Subcutaneous abdominal adipose tissue (tissue), 5 donors: ENCODE measurements at regions not wholly inside any gene's neighbourhood (a gene's known extent, or its start where the extent isn't known, plus 50 kb on each side); places are given as distances from the start of the nearest gene placed in this dataset.

Experiments
- H3K27ac ChIP-seq: one replicate; pipeline ENCODE4 v1.7.0; 2013; ENCODE audit warnings: low read depth, mild to moderate bottlenecking, inconsistent platforms, low read length, moderate library complexity
- H3K27me3 ChIP-seq, 5 donors: one replicate each; pipeline ENCODE4 v1.7.0; 2013; ENCODE audit warnings: low read length in 5 of 5, inconsistent platforms in 1 of 5; ENCODE audit not compliant: control insufficient read depth in 5 of 5, insufficient read depth in 4 of 5
- H3K36me3 ChIP-seq, 5 donors: one replicate each; pipeline ENCODE4 v1.7.0; 2013; ENCODE audit warnings: low read length in 5 of 5; ENCODE audit not compliant: control insufficient read depth in 5 of 5, insufficient read depth in 5 of 5
- H3K4me1 ChIP-seq, 5 donors: one replicate each; pipeline ENCODE4 v1.7.0; 2013; ENCODE audit warnings: low read length in 5 of 5, mild to moderate bottlenecking in 3 of 5, moderate library complexity in 1 of 5; ENCODE audit not compliant: control insufficient read depth in 5 of 5, insufficient read depth in 5 of 5
- H3K4me3 ChIP-seq, 5 donors: one replicate each; pipeline ENCODE4 v1.7.0; 2013; ENCODE audit warnings: low read length in 5 of 5, low read depth in 1 of 5
- H3K9ac ChIP-seq, 5 donors: one replicate each; pipeline ENCODE4 v1.7.0; 2013; ENCODE audit warnings: low read length in 5 of 5, mild to moderate bottlenecking in 4 of 5, moderate library complexity in 3 of 5
- H3K9me3 ChIP-seq, 5 donors: one replicate each; pipeline ENCODE4 v1.7.0; 2013; ENCODE audit warnings: low read length in 5 of 5; ENCODE audit not compliant: control insufficient read depth in 5 of 5
- donor health status: healthy.
- donor health status: healthy.
- donor health status: healthy.
- donor health status: healthy.
- donor health status: healthy.

GRCh38 chr12:127278351-127278750 lies 988.6 kb upstream of the TMEM132C start:
- Histone ChIP-seq H3K27ac (no peak overlapping the region), H3K27me3 (peaks cover 0 to 7% (median 3%) of the 10 kb centered on the region in 5 donors)

GRCh38 chr12:127280393-127281275 lies 986.3 kb upstream of the TMEM132C start:
- no peak overlapping the region for H3K4me3 ChIP-seq
- H3K27ac ChIP-seq, result no peak overlapping the region
- no peaks in the 10 kb centered on the region for H3K36me3 ChIP-seq
- H3K9me3 ChIP-seq, result no peaks in the 10 kb centered on the region
- H3K9ac ChIP-seq, result no peak overlapping the region
- peaks cover 0 to 3% (median 0%) of the 10 kb centered on the region in 5 donors for H3K4me1 ChIP-seq
- peaks cover 0 to 7% (median 3%) of the 10 kb centered on the region in 5 donors for H3K27me3 ChIP-seq

More at GRCh38 chr12:127278351-127278750, 988.6 kb upstream of the TMEM132C start:
- H3K36me3 ChIP-seq, result no peaks in the 10 kb centered on the region
- peaks cover 0 to 3% (median 0%) of the 10 kb centered on the region in 5 donors for H3K4me1 ChIP-seq
- no peak overlapping the region for H3K9ac ChIP-seq
- no peaks in the 10 kb centered on the region for H3K9me3 ChIP-seq
- H3K4me3 ChIP-seq, result no peak overlapping the region

- no peak overlapping the region for H3K9ac ChIP-seq
- H3K4me3 ChIP-seq, result no peak overlapping the region
- H3K9me3 ChIP-seq, result no peaks in the 10 kb centered on the region
- no peak overlapping the region for H3K27ac ChIP-seq
- no peaks in the 10 kb centered on the region for H3K36me3 ChIP-seq
- H3K4me1 ChIP-seq, result peaks cover 0 to 3% (median 0%) of the 10 kb centered on the region in 5 donors
- peaks cover 0 to 5% (median 3%) of the 10 kb centered on the region in 5 donors for H3K27me3 ChIP-seq
These were observed 984.0 kb upstream of the TMEM132C start for GRCh38 chr12:127282786-127283565.

- Histone ChIP-seq H3K9me3 (no peaks in the 10 kb centered on the region), H3K4me1 (peaks cover 0 to 3% (median 0%) of the 10 kb centered on the region in 5 donors), H3K4me3 (no peak overlapping the region), H3K9ac (no peak overlapping the region), H3K27ac (no peak overlapping the region), H3K27me3 (peaks cover 0 to 4% (median 3%) of the 10 kb centered on the region in 5 donors), H3K36me3 (no peaks in the 10 kb centered on the region)
These were observed 982.9 kb upstream of the TMEM132C start for GRCh38 chr12:127284021-127284420.

GRCh38 chr12:127284870-127285431 lies 982.0 kb upstream of the TMEM132C start:
- Histone ChIP-seq H3K27ac (no peak overlapping the region), H3K4me1 (peaks cover 0 to 3% (median 0%) of the 10 kb centered on the region in 5 donors), H3K27me3 (peaks cover 0 to 2% (median 0%) of the 10 kb centered on the region in 5 donors), H3K9ac (no peak overlapping the region), H3K4me3 (no peak overlapping the region), H3K9me3 (no peaks in the 10 kb centered on the region), H3K36me3 (no peaks in the 10 kb centered on the region)

GRCh38 chr12:127286281-127286680 lies 980.7 kb upstream of the TMEM132C start:
- Histone ChIP-seq H3K27me3 (peaks cover 0 to 2% (median 0%) of the 10 kb centered on the region in 5 donors), H3K36me3 (no peaks in the 10 kb centered on the region)

GRCh38 chr12:127287256-127287655 lies 979.7 kb upstream of the TMEM132C start:
- peaks cover 0 to 3% (median 0%) of the 10 kb centered on the region in 5 donors for H3K4me1 ChIP-seq
- no peaks in the 10 kb centered on the region for H3K9me3 ChIP-seq
- H3K27ac ChIP-seq, result no peak overlapping the region
- H3K9ac ChIP-seq, result no peak overlapping the region
- peaks cover 0 to 2% (median 0%) of the 10 kb centered on the region in 5 donors for H3K27me3 ChIP-seq
- H3K36me3 ChIP-seq, result no peaks in the 10 kb centered on the region
- no peak overlapping the region for H3K4me3 ChIP-seq

More at GRCh38 chr12:127286281-127286680, 980.7 kb upstream of the TMEM132C start:
- H3K9ac ChIP-seq, result no peak overlapping the region
- no peaks in the 10 kb centered on the region for H3K9me3 ChIP-seq
- H3K4me1 ChIP-seq, result peaks cover 0 to 3% (median 0%) of the 10 kb centered on the region in 5 donors
- no peak overlapping the region for H3K27ac ChIP-seq
- H3K4me3 ChIP-seq, result no peak overlapping the region

- peaks cover 0 to 2% (median 0%) of the 10 kb centered on the region in 5 donors for H3K4me1 ChIP-seq
- no peak overlapping the region for H3K27ac ChIP-seq
- no peak overlapping the region for H3K9ac ChIP-seq
- no peaks in the 10 kb centered on the region for H3K9me3 ChIP-seq
- no peak overlapping the region for H3K4me3 ChIP-seq
- H3K36me3 ChIP-seq, result no peaks in the 10 kb centered on the region
- H3K27me3 ChIP-seq, result peaks cover 0 to 3% (median 0%) of the 10 kb centered on the region in 5 donors
These were observed 976.7 kb upstream of the TMEM132C start for GRCh38 chr12:127290251-127290650.

GRCh38 chr12:127292736-127293135 lies 974.2 kb upstream of the TMEM132C start:
- Histone ChIP-seq H3K4me3 (no peak overlapping the region), H3K36me3 (no peaks in the 10 kb centered on the region), H3K27ac (no peak overlapping the region), H3K27me3 (peaks cover 0 to 3% (median 0%) of the 10 kb centered on the region in 5 donors), H3K4me1 (peaks cover 0 to 2% (median 0%) of the 10 kb centered on the region in 5 donors), H3K9me3 (no peaks in the 10 kb centered on the region), H3K9ac (no peak overlapping the region)
